ENCODE measurements at regions not wholly inside any gene's neighbourhood (a gene's known extent, or its start where the extent isn't known, plus 50 kb on each side); places are given as distances from the start of the nearest gene placed in this dataset.

- no peak for TF ChIP-seq EZH2phosphoT487 (IDR thresholded peaks at IDR 0.05)
- no peak for TF ChIP-seq EZH2 (IDR thresholded peaks at IDR 0.05)
- TF ChIP-seq CTCF (IDR thresholded peaks at IDR 0.05), result no peak
- H3K36me3 Mint-ChIP-seq, result no peaks in the 10 kb centered on the region
Observed at GRCh38 chr5:148774313-148774712, 52.1 kb upstream of the ADRB2 start.

GRCh38 chr5:148776261-148776660 lies 50.1 kb upstream of the ADRB2 start:
- no peaks in the 10 kb centered on the region for H3K79me2 ChIP-seq (ENCODE audit: low read depth)
- H3K9me3 Mint-ChIP-seq, result no peaks in the 10 kb centered on the region
- no peaks in the 10 kb centered on the region for H3K36me3 Mint-ChIP-seq
- no peaks in the 10 kb centered on the region for H4K20me1 ChIP-seq (ENCODE audit: low read depth)
- H3K27me3 Mint-ChIP-seq (ENCODE audit: insufficient read depth, low read depth), result no peaks in the 10 kb centered on the region
- H3K4me3 Mint-ChIP-seq, result no peak overlapping the region
- H3K27me3 ChIP-seq, result no peaks in the 10 kb centered on the region
- H3K9ac ChIP-seq, result no peak overlapping the region
- no peak overlapping the region for H3K4me3 ChIP-seq
- no peak overlapping the region for H3K27ac Mint-ChIP-seq
- H3K27ac ChIP-seq, result no peak overlapping the region
- no peaks in the 10 kb centered on the region for H3K9me3 ChIP-seq (ENCODE audit: low read depth)
- H3K4me1 ChIP-seq, result no peaks in the 10 kb centered on the region
- H3K36me3 ChIP-seq, result no peaks in the 10 kb centered on the region
- H3K4me1 Mint-ChIP-seq, result no peaks in the 10 kb centered on the region
- no peak overlapping the region for H2AFZ ChIP-seq (replicated peaks)
- no peak for TF ChIP-seq EZH2phosphoT487 (IDR thresholded peaks at IDR 0.05)
- no peak for TF ChIP-seq EZH2 (IDR thresholded peaks at IDR 0.05)
- no peak for DNase-seq (ENCODE audit: low spot score)
- H3K4me2 ChIP-seq, result no peak overlapping the region
- H3F3A ChIP-seq (ENCODE audit: low read depth), result no peaks in the 10 kb centered on the region

More at GRCh38 chr5:148774313-148774712, 52.1 kb upstream of the ADRB2 start:
- H2AFZ ChIP-seq (replicated peaks), result no peak overlapping the region
- Mint-ChIP-seq H3K9me3 (no peaks in the 10 kb centered on the region), H3K4me1 (no peaks in the 10 kb centered on the region), H3K27me3 (ENCODE audit: insufficient read depth, low read depth) (no peaks in the 10 kb centered on the region), H3K4me3 (no peak overlapping the region), H3K27ac (no peak overlapping the region)
- H3K27ac ChIP-seq, result no peak overlapping the region
- H3K9ac ChIP-seq, result no peak overlapping the region
- no peaks in the 10 kb centered on the region for H3K27me3 ChIP-seq
- H3K4me2 ChIP-seq, result no peak overlapping the region
- no peaks in the 10 kb centered on the region for H3K4me1 ChIP-seq
- H3K4me3 ChIP-seq, result no peak overlapping the region
- H3F3A ChIP-seq (ENCODE audit: low read depth), result no peaks in the 10 kb centered on the region
- no peak for DNase-seq (ENCODE audit: low spot score)
- no peaks in the 10 kb centered on the region for H3K9me3 ChIP-seq (ENCODE audit: low read depth)
- H3K36me3 ChIP-seq, result no peaks in the 10 kb centered on the region
- H4K20me1 ChIP-seq (ENCODE audit: low read depth), result no peaks in the 10 kb centered on the region
- no peaks in the 10 kb centered on the region for H3K79me2 ChIP-seq (ENCODE audit: low read depth)
